Gastrocnemius medialis (tissue), 4 donors: ENCODE measurements at regions not wholly inside any gene's neighbourhood (a gene's known extent, or its start where the extent isn't known, plus 50 kb on each side); places are given as distances from the start of the nearest gene placed in this dataset.

Experiments used
- POLR2A ChIP-seq, 2 donors: fragments of 450-650 bp; IDR thresholded peaks; one replicate each; pipeline ENCODE4 v1.6.1; 2017; ENCODE audit warnings: antibody characterized with exemption in 2 of 2, mild to moderate bottlenecking in 2 of 2, moderate library complexity in 2 of 2
- TF ChIP-seq, protein P1 (sequence below), 5 experiments: fragments of 450-650 bp in 3 of 5; fragments of 200-600 bp in 2 of 5; sonication (generic) in 2 of 5; IDR thresholded peaks in 4 of 5; conservative IDR thresholded peaks in 1 of 5; 1 replicate in 4 of 5; 2 replicates in 1 of 5; pipeline ENCODE4 v1.5.1; 2016 to 2019; ENCODE audit warnings: antibody characterized with exemption in 5 of 5, mild to moderate bottlenecking in 3 of 5, moderate library complexity in 3 of 5

DNA sequence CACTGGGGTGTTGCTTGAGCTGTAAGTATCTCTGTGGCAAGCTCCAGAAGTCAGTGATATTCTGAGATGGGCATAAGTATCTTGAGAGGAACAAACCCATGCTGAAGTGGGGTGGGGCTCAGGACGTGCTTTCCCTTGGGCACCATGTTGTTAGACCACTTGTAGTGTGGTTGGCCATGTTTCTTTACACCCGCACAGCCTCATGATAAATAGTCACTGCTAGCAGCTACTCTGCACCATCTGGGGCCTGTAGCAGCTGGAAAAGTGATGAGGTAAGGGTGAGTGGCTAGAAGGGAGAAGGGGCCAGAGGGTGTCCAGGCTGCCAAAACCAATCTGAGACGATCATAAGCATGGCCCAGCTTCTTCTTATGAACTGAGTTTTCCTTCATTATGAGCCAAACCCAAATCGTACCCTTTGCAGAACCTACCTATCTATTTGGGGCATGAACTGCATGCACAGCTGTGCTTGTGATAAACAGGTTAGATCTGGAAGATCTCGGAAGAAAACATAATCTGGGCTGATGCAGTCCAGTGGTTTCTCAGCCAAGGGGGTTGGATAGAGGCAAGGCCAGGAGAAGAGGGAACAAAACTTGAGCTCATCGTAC, 91.9 kb upstream of the IRF2BP2 start:
- TF ChIP-seq POLR2A (IDR thresholded peaks at IDR 0.05), result no peak
- TF ChIP-seq, protein P1, sequence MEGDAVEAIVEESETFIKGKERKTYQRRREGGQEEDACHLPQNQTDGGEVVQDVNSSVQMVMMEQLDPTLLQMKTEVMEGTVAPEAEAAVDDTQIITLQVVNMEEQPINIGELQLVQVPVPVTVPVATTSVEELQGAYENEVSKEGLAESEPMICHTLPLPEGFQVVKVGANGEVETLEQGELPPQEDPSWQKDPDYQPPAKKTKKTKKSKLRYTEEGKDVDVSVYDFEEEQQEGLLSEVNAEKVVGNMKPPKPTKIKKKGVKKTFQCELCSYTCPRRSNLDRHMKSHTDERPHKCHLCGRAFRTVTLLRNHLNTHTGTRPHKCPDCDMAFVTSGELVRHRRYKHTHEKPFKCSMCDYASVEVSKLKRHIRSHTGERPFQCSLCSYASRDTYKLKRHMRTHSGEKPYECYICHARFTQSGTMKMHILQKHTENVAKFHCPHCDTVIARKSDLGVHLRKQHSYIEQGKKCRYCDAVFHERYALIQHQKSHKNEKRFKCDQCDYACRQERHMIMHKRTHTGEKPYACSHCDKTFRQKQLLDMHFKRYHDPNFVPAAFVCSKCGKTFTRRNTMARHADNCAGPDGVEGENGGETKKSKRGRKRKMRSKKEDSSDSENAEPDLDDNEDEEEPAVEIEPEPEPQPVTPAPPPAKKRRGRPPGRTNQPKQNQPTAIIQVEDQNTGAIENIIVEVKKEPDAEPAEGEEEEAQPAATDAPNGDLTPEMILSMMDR (IDR thresholded peaks at IDR 0.05 in 4 of 5, conservative IDR thresholded peaks at IDR 0.05 in 1 of 5), result no peak
